HepG2 (cell line): ENCODE measurements at regions not wholly inside any gene's neighbourhood (a gene's known extent, or its start where the extent isn't known, plus 50 kb on each side); places are given as distances from the start of the nearest gene placed in this dataset.

ENCODE experiments used
- ATAC-seq: fragments of 200-7000 bp; cut with Tn5 transposase; 3 replicates; pipeline ENCODE4 v1.9.1; 2020; ENCODE audit warnings: mild to moderate bottlenecking, moderate library complexity
- BruUV-seq: library from RNA; stranded (reverse); fragments of 400-500 nt; replicated peaks from 2 replicates; lab custom pipeline; 2021; lab: Mats Ljungman, UMichigan
- CTCF ChIA-PET: fragments of 300-600 bp; formaldehyde crosslinking; extraction: SDS; loops from one replicate; lab custom pipeline; 2021; ENCODE audit warnings: low total read pairs, inconsistent platforms, low intra/inter-chr PET ratio; lab: Yijun Ruan, JAX
- POLR2A ChIA-PET: fragments of 350-600 bp; sonication (Branson Sonifier 250); formaldehyde crosslinking; loops from one replicate; lab custom pipeline; 2020; ENCODE audit warnings: antibody characterized with exemption, inconsistent platforms; lab: Yijun Ruan, JAX
- DNase-seq: peaks from one replicate; pipeline ENCODE4 v3.0.0-alpha.2; 2015; ENCODE audit warnings: low spot score
- FAIRE-seq: peaks from 3 replicates; lab custom pipeline; 2011; peaks lifted over from hg19 to GRCh38; lab: Jason Lieb, UNC
- H2AFZ ChIP-seq: one replicate; pipeline ENCODE4 v1.6.1; 2011; ENCODE audit warnings: low read length, inconsistent platforms
- H3K27ac ChIP-seq: fragments of 300-600 bp; 3 replicates; pipeline ENCODE4 v1.8.0; 2011; ENCODE audit warnings: mixed run types, mild to moderate bottlenecking, mixed read lengths, low read length, inconsistent platforms; ENCODE audit not compliant: insufficient read depth; ENCODE audit errors: extremely low read length
- H3K27me3 ChIP-seq, 2 experiments: fragments of 200-600 bp in 1 of 2; 2 replicates in 1 of 2; 3 replicates in 1 of 2; pipeline versions ENCODE4 v1.6.0 to v1.8.0; 2011; ENCODE audit warnings: low read length in 2 of 2, mild to moderate bottlenecking in 2 of 2, moderate library complexity in 2 of 2, inconsistent platforms in 1 of 2; ENCODE audit not compliant: insufficient read depth in 2 of 2, control insufficient read depth in 1 of 2
- H3K36me3 ChIP-seq, 2 experiments: fragments of 200-600 bp in 1 of 2; replicated peaks in 1 of 2; 2 replicates in 1 of 2; 3 replicates in 1 of 2; pipeline versions ENCODE4 v1.5.1 to v1.8.0; 2011; ENCODE audit warnings: low read length in 2 of 2, inconsistent platforms in 1 of 2; ENCODE audit not compliant: insufficient read depth in 2 of 2, control insufficient read depth in 1 of 2
- H3K4me1 ChIP-seq: 2 replicates; pipeline ENCODE4 v1.5.1; 2012; ENCODE audit warnings: low read length, inconsistent platforms; ENCODE audit not compliant: insufficient read depth
- H3K4me2 ChIP-seq: 2 replicates; pipeline ENCODE4 v1.6.0; 2011; ENCODE audit warnings: low read depth, low read length, inconsistent platforms
- H3K4me3 ChIP-seq, 3 experiments: fragments of 200-600 bp in 1 of 3; sonication (generic), shearing (Covaris generic) in 1 of 3; replicated peaks in 1 of 3; 2 replicates each; pipeline ENCODE4 v1.5.1; 2011 to 2016; ENCODE audit warnings: low read length in 3 of 3, inconsistent platforms in 2 of 3, low read depth in 2 of 3, mild to moderate bottlenecking in 2 of 3, control low read depth in 1 of 3, mixed read lengths in 1 of 3; ENCODE audit not compliant: insufficient read depth in 1 of 3
- H3K79me2 ChIP-seq: one replicate; pipeline ENCODE4 v1.6.1; 2011; ENCODE audit warnings: low read length, inconsistent platforms; ENCODE audit not compliant: insufficient read depth
- H3K9ac ChIP-seq: 2 replicates; pipeline ENCODE4 v1.6.0; 2011; ENCODE audit warnings: mild to moderate bottlenecking, low read depth, low read length, inconsistent platforms; ENCODE audit not compliant: insufficient read depth
- H3K9me3 ChIP-seq: 2 replicates; pipeline ENCODE4 v1.5.1; 2012; ENCODE audit warnings: mild to moderate bottlenecking, low read length
- H4K20me1 ChIP-seq: 2 replicates; pipeline ENCODE4 v1.6.0; 2011; ENCODE audit warnings: inconsistent platforms, mild to moderate bottlenecking, low read length, moderate library complexity; ENCODE audit not compliant: insufficient read depth
- ARHGAP35 ChIP-seq: sonication (generic); formaldehyde crosslinking; IDR thresholded peaks from 2 replicates; pipeline ENCODE4 v1.9.0; 2022; ENCODE audit warnings: mild to moderate bottlenecking, inconsistent platforms, moderate library complexity, missing genetic modification reagents, borderline replicate concordance
- JARID2 ChIP-seq: sonication (generic); formaldehyde crosslinking; IDR thresholded peaks from 2 replicates; pipeline ENCODE4 v1.8.1; 2023; ENCODE audit warnings: missing genetic modification reagents, inconsistent platforms; ENCODE audit not compliant: insufficient replicate concordance
- ZFP90 ChIP-seq: sonication (generic); formaldehyde crosslinking; IDR thresholded peaks from 2 replicates; pipeline ENCODE4 v1.8.0; 2022; ENCODE audit warnings: missing genetic modification reagents, mild to moderate bottlenecking, inconsistent platforms, borderline replicate concordance
- WGBS: methylation state at CpG from one replicate; pipeline ENCODE4 v1.1.6; 2017; ENCODE audit warnings: low lambda C conversion rate; 5-methylcytosine and 5-hydroxymethylcytosine counted together
- in situ Hi-C: cut with HindIII; loops from 2 replicates; pipeline ENCODE4 v1.10.0; 2017; ENCODE audit warnings: low pct_unique_long_range_greater_than_20kb; ENCODE audit not compliant: extremely low pct_ligation_motif_present
- intact Hi-C: fragments of 100-400 bp; cut with micrococcal nuclease; formaldehyde crosslinking; loops from one replicate; pipeline ENCODE4 v1.10.0; 2022; ENCODE audit not compliant: unreplicated experiment
- TF ChIP-seq, protein P1 (sequence below): sonication (generic); formaldehyde crosslinking; IDR thresholded peaks from 2 replicates; pipeline ENCODE4 v1.5.0; 2020; ENCODE audit warnings: missing genetic modification reagents, mild to moderate bottlenecking, borderline replicate concordance
- TF ChIP-seq, protein P2 (sequence below): sonication (generic); formaldehyde crosslinking; IDR thresholded peaks from 2 replicates; pipeline ENCODE4 v1.4.0; 2020; ENCODE audit warnings: missing genetic modification reagents; ENCODE audit errors: not compliant biosample characterization
- TF ChIP-seq, protein P3 (sequence below): sonication (generic); formaldehyde crosslinking; IDR thresholded peaks from 2 replicates; pipeline ENCODE4 v1.4.0; 2020; ENCODE audit warnings: mild to moderate bottlenecking, missing genetic modification reagents
- TF ChIP-seq, protein P4 (sequence below), 2 experiments: fragments of 450-650 bp in 1 of 2; sonication (generic) in 1 of 2; formaldehyde crosslinking in 1 of 2; IDR thresholded peaks; 2 replicates each; pipeline versions ENCODE4 v1.6.1 to v1.8.0; 2016 to 2022; ENCODE audit warnings: antibody characterized with exemption in 1 of 2, mild to moderate bottlenecking in 1 of 2, missing genetic modification reagents in 1 of 2
- TF ChIP-seq, protein P5 (sequence below): sonication (generic); formaldehyde crosslinking; IDR thresholded peaks from 2 replicates; pipeline ENCODE4 v1.4.0; 2020; ENCODE audit warnings: missing genetic modification reagents

DNA sequence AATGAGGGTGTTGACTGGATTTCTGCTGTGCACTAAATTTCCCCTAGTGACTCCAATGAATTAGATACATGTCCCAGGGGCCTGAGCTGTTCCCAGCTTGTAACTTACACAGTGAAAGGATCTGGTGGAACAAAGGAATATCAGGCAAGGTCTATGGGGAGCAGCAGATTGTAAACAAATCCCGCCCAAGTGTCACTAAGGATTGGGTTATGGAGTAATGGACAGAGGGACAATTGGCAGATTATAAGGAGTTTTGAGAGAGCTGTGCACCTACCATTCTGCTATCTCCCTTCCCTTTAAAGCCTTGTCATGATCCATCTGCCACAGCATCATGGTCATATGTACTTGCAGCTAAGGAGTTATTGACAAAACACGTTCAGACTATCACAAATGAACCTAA is 183.0 kb downstream of the RAB11FIP2 start:
- no peak for ATAC-seq
- no peak for FAIRE-seq
- H3K9ac ChIP-seq, result no peak overlapping the region
- POLR2A ChIA-PET, result no interaction called here
- DNase-seq, result no peak
- no peak overlapping the region for H2AFZ ChIP-seq
- H3K36me3 ChIP-seq, result no peaks in the 10 kb centered on the region
- no peaks in the 10 kb centered on the region for H3K79me2 ChIP-seq
- no peak overlapping the region for H3K27ac ChIP-seq
- H3K4me2 ChIP-seq, result no peak overlapping the region
- in situ Hi-C loops, result loop anchor here (10.0 kb wide), 1 partner anchor 371 kb away; no protein-coding TSS in a partner anchor
- H3K9me3 ChIP-seq, result no peaks in the 10 kb centered on the region
- no TSS peak for BruUV-seq
- CTCF ChIA-PET, result no interaction called here
- intact Hi-C loops, result no loop called here
- no peak overlapping the region for H3K4me3 ChIP-seq
- 3% methylated on average over 2 of the region's 2 CpGs for WGBS
- no peaks in the 10 kb centered on the region for H3K4me1 ChIP-seq
- H4K20me1 ChIP-seq, result no peaks in the 10 kb centered on the region
- peaks cover 0 to 9% of the 10 kb centered on the region in 2 experiments; a peak in 1 of 5 replicates for H3K27me3 ChIP-seq
- TF ChIP-seq, protein P1, sequence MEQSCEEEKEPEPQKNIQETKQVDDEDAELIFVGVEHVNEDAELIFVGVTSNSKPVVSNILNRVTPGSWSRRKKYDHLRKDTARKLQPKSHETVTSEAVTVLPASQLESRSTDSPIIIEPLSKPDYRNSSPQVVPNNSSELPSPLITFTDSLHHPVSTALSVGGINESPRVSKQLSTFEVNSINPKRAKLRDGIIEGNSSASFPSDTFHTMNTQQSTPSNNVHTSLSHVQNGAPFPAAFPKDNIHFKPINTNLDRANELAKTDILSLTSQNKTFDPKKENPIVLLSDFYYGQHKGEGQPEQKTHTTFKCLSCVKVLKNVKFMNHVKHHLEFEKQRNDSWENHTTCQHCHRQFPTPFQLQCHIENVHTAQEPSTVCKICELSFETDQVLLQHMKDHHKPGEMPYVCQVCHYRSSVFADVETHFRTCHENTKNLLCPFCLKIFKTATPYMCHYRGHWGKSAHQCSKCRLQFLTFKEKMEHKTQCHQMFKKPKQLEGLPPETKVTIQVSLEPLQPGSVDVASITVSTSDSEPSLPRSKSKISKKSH (CRISPR knock-in tag), result no peak
- TF ChIP-seq, protein P2, sequence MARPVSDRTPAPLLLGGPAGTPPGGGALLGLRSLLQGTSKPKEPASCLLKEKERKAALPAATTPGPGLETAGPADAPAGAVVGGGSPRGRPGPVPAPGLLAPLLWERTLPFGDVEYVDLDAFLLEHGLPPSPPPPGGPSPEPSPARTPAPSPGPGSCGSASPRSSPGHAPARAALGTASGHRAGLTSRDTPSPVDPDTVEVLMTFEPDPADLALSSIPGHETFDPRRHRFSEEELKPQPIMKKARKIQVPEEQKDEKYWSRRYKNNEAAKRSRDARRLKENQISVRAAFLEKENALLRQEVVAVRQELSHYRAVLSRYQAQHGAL (CRISPR knock-in tag), result no peak
- TF ChIP-seq ZFP90 (CRISPR knock-in tag), result no peak
- TF ChIP-seq, protein P3, sequence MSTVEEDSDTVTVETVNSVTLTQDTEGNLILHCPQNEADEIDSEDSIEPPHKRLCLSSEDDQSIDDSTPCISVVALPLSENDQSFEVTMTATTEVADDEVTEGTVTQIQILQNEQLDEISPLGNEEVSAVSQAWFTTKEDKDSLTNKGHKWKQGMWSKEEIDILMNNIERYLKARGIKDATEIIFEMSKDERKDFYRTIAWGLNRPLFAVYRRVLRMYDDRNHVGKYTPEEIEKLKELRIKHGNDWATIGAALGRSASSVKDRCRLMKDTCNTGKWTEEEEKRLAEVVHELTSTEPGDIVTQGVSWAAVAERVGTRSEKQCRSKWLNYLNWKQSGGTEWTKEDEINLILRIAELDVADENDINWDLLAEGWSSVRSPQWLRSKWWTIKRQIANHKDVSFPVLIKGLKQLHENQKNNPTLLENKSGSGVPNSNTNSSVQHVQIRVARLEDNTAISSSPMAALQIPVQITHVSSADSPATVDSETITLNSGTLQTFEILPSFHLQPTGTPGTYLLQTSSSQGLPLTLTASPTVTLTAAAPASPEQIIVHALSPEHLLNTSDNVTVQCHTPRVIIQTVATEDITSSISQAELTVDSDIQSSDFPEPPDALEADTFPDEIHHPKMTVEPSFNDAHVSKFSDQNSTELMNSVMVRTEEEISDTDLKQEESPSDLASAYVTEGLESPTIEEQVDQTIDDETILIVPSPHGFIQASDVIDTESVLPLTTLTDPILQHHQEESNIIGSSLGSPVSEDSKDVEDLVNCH (CRISPR knock-in tag), result no peak
- no peak for TF ChIP-seq JARID2 (CRISPR knock-in tag)
- no peak for TF ChIP-seq ARHGAP35 (CRISPR knock-in tag)
- TF ChIP-seq, protein P4, sequence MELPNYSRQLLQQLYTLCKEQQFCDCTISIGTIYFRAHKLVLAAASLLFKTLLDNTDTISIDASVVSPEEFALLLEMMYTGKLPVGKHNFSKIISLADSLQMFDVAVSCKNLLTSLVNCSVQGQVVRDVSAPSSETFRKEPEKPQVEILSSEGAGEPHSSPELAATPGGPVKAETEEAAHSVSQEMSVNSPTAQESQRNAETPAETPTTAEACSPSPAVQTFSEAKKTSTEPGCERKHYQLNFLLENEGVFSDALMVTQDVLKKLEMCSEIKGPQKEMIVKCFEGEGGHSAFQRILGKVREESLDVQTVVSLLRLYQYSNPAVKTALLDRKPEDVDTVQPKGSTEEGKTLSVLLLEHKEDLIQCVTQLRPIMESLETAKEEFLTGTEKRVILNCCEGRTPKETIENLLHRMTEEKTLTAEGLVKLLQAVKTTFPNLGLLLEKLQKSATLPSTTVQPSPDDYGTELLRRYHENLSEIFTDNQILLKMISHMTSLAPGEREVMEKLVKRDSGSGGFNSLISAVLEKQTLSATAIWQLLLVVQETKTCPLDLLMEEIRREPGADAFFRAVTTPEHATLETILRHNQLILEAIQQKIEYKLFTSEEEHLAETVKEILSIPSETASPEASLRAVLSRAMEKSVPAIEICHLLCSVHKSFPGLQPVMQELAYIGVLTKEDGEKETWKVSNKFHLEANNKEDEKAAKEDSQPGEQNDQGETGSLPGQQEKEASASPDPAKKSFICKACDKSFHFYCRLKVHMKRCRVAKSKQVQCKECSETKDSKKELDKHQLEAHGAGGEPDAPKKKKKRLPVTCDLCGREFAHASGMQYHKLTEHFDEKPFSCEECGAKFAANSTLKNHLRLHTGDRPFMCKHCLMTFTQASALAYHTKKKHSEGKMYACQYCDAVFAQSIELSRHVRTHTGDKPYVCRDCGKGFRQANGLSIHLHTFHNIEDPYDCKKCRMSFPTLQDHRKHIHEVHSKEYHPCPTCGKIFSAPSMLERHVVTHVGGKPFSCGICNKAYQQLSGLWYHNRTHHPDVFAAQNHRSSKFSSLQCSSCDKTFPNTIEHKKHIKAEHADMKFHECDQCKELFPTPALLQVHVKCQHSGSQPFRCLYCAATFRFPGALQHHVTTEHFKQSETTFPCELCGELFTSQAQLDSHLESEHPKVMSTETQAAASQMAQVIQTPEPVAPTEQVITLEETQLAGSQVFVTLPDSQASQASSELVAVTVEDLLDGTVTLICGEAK (IDR thresholded peaks at IDR 0.05), result no peak
- TF ChIP-seq, protein P4 (CRISPR knock-in tag; IDR thresholded peaks at IDR 0.05), result no peak
- TF ChIP-seq, protein P5, sequence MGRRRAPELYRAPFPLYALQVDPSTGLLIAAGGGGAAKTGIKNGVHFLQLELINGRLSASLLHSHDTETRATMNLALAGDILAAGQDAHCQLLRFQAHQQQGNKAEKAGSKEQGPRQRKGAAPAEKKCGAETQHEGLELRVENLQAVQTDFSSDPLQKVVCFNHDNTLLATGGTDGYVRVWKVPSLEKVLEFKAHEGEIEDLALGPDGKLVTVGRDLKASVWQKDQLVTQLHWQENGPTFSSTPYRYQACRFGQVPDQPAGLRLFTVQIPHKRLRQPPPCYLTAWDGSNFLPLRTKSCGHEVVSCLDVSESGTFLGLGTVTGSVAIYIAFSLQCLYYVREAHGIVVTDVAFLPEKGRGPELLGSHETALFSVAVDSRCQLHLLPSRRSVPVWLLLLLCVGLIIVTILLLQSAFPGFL, result no peak
